Stimulated activated CD8-positive, alpha-beta memory T cell treated with anti-CD3 and anti-CD28 coated beads, Interleukin-7, amount 100 ng/mL, for 24 hours (primary cell): ENCODE measurements at regions not wholly inside any gene's neighbourhood (a gene's known extent, or its start where the extent isn't known, plus 50 kb on each side); places are given as distances from the start of the nearest gene placed in this dataset.

Experiments used
- DNase-seq: peaks from one replicate; pipeline ENCODE4 v3.0.0-alpha.2; 2020; ENCODE audit warnings: low read depth

DNA sequence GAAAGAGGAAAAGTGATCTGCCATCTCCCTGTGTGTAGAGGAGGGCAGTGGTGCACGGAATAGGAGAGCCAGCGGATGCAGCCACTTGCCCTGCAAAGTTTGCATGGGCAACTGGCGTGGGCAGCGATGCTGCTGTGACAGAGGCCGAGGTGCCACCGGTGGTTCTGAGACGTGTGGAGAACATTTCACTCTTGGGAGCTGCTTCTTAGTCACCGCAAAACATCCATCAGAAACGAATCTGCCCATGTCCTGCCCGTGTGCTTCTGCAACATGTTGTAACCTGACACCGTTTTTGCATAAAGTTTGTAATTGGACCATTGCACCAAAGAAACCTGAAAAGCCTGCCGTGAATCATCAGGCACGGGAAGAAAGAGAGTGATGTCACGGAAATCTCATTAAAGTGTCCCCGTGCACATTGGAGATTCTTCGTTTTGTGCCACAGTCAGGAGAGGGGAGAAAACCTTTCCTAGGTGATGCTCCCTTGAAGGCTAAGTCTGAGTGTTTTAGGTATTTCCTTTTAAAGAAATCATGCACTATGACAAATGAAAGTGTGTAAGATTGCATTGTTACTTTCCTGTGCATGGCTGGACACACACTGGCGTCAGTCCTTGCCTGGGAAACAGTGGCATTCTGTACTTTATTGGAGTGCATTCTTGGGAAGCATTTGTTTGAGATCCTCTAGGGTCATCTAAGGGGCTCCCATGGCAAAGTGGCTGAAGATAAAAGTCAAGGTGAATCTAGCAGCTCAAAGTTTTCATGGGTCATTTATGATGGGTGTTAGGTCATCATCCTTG is 302.6 kb downstream of the KLF6 start:
- DNase-seq, result no peak

GRCh38 chr10:3481496-3481895 is 303.5 kb downstream of the KLF6 start:
- no peak for DNase-seq

GRCh38 chr10:3480990-3481315 is 304.1 kb downstream of the KLF6 start:
- no peak for DNase-seq

DNA sequence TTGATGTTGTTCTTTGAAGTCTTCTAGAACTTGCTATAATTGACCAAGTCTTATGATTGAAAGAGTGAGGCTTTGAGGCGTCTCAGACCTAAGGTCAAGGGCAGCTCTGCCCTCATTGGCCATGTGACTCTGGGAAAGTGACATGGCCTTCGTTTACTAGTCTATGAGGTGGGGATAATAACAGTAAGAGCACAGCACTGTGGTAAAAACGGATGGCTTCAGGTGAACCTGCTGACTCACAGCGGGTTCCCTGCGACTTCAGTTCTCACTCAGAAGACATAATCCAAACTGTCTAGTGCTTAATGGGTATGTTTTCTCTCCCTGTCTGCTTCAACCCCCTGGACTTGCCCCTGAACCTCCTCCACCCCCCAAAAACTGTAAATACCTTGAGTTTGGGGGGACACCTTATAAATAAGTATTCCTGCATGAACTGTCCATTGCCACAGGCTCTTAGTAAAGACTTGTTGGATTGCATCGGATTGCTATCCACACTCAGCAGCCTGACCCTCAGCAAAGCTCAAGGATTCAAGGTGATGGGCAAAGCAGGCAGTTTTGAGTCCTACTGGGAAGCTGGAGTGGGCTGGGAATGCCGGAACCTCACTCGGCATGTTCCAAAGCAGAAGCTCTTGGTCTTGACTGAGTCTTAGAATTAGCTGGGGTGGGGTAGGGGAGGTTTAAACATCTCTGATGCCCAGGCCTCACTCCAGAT is 304.6 kb downstream of the KLF6 start:
- no peak for DNase-seq

DNA sequence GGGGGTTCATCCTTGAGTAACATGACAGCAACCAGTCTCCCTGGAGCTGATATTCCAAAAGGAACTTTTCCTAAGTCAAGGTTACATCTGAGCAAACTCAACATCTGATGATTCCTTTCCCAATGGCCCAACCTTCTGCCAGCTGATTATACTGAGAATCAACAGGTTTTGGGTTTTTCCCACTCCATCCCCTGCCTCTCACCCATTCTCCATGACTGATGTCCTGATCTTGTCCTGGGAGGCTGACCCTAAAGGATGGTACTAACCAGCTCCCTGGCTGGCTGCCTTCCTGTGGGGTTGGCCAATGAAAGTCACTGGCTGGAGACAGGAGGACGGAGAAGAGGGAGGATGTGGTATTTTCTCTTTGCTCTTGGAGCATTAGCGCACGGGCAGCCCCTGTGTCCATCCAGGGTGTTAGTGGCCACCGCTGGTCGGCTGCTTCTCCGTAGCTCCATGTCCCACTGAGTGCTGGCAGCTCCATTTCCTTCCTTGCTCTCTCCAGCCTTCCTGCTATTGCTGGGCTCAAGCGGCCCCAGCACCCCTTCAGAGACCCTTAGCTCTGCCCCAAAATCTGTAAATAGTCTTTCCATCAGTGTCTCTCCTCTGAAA is 306.2 kb upstream of the PITRM1 start:
- DNase-seq, result no peak

DNA sequence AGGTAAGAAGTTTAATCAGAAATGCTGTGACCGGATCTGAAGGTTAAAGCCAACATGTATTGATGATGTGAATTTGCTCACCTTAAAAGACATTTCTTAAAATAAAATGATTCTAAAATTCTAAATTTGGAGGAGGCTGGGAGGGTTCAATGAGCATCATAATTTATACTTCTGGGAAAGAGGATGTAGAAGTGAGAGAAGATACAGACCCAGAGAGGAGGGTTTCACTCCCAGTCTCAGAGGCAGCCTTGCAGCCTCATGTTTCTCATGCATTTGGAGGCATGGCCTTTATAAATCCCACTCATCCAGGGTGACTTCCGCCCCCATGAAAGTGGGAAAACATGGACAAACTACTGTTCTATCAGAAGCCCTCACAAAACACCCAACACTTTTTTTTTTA is 305.6 kb upstream of the PITRM1 start:
- no peak for DNase-seq

DNA sequence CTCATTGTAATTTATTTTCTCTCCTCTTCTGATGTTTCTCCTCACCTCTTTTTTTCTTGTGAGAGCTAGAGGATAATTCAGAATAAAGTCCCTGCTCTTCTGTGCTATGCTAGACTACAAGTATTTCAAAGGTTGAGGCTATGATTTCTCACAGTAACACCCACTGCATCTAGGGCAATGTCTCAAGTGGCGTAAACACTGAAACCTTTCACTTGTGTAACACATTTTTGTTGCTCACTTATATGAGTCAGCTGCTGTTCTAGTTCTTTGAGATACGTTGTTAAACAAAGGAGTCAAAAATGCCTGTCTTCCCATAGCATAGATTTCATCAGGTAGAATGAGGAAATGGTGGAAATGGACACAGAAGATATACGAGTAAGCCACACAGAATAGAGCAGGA is 305.1 kb upstream of the PITRM1 start:
- DNase-seq, result no peak

GRCh38 chr10:3476640-3477448 is 304.3 kb upstream of the PITRM1 start:
- DNase-seq, result no peak

GRCh38 chr10:3476186-3476585 is 303.6 kb upstream of the PITRM1 start:
- no peak for DNase-seq

DNA sequence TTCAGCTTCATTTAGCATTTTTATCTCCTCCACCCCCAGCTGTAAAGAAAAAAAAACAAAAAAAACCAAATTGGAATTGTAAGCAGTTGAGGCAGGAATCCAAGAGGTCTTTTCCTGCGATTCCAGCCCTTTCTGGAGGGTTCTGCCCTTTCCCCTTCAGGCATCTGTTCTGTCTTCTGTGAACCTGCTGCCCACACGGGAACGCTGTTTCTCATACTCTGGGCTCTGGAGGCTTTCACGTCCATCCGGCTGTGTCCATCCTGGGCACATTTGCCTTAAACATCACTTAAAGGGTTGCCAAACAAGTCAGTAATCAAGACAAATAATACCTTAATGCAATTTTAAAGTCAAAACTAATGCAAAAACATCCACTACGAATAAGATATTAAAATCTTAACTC is 302.8 kb upstream of the PITRM1 start:
- no peak for DNase-seq

- DNase-seq, result no peak
Observed at GRCh38 chr10:3474266-3474665, 301.7 kb upstream of the PITRM1 start.

- no peak for DNase-seq
Observed at GRCh38 chr10:3473271-3473670, 300.7 kb upstream of the PITRM1 start.

- DNase-seq, result no peak
Observed at GRCh38 chr10:3472287-3473051, 299.9 kb upstream of the PITRM1 start.

DNA sequence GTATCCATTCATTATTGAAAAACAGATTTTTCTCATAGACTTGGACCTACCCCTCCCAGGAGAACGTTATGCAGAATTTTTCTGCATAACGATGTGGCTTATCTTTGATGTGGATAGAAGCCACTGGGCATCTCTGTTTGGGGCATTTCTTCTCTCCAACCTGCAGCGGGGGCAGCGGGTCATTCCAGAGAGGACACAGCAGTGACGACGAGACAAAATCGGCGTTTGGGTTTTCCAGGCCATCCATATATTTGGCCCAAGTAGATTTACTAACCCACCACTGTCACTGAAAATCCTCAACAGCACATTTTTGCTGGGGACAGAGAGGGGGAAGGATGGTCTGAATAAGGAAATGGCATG is 299.3 kb upstream of the PITRM1 start:
- DNase-seq, result no peak

DNA sequence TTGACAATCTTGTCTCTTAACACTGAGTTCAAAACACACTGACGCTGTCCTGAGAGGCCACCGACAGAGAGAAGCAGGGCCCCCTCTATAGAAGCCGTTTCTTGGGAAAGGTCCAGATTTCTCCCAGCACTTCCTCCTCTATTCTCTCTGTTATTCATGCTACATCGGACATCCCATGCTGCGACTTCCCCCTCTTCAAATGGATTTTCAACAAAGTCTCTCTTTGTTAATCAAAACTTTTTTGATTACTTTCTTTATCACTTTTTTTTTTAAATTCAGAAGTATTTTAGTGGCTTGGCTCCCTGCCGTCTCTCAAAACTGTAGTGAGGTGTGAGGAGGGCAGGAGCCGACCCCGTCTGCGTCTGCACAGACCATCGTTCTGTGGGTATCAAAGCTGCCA is 298.9 kb upstream of the PITRM1 start:
- DNase-seq, result no peak

DNA sequence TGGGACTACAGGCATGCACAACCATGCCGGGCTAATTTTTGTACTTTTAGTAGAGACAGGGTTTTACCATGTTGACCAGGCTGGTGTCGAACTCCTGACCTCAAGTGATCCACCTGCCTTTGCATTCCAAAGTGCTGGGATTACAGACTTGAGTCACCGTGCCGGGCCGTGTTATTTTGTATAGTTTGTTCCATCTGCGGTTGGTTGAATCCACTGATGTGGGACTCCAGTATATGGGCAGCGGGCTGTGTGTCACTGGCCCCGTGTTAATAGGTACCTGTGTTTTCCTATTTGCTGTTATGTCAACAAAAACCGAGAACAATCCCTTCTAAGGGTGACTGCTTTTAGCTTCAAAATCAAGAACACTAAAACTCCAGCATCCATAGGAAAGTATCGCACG is 297.6 kb upstream of the PITRM1 start:
- no peak for DNase-seq

DNA sequence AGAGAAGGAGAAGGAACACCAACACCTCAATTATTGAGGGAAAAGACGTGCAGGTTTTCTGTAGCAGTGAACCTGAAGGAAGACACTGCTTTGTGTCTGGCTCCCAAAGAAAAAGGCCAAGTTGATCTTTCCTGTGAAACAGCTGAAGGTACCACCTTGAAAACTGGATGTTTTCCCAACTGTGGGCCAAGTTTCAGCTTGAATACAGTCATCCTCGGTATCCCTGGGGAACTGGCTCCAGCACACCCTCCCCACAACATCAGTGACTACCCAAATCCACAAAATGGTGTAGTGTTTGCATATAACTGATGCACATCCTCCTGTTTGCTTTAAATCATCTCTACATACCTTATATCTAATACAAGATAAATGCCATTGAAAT is 297.0 kb upstream of the PITRM1 start:
- no peak for DNase-seq

DNA sequence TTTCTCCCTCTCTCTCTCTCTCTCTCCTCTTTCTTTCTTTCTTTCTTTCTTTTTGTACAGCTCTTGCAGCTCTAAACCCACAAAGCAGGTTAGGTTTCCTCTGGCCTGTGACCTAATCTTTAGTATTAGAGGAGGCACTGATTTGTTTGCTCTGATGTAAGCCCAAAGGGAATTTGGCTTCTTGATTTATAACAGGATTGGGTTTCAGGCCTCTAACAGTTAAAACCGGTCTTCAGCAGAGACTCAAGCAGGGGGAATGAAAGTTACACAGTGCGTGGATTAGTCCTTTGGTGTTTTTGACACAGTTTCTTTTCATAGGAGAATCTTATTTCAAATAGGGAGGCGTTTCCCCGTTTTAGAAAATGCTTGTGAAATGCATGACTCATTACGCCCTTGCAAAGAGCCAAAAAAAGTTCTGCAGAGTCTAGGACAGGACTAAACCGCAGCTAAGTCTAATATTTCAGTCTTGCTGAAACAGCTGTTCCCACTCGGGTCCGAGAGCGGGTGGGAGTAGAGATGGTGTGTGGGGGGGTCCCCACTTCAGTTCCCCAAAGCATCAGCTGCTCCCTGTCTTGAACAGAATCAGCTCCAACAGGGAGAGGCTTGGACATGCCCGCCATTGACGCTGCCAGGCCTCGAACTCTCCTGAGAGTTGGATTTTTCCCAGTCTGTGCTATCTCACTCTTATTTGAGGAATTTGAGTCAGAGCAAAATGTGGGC is 296.5 kb upstream of the PITRM1 start:
- no peak for DNase-seq

GRCh38 chr10:3467052-3467951 is 294.7 kb upstream of the PITRM1 start:
- DNase-seq, result no peak

GRCh38 chr10:3465406-3465891 is 292.9 kb upstream of the PITRM1 start:
- DNase-seq, result no peak
